Vagina (tissue), 2 donors: ENCODE measurements at regions not wholly inside any gene's neighbourhood (a gene's known extent, or its start where the extent isn't known, plus 50 kb on each side); places are given as distances from the start of the nearest gene placed in this dataset.

Source experiments
- DNase-seq, 2 donors: peaks; one replicate each; pipeline ENCODE4 v3.0.0-alpha.2; 2017; ENCODE audit errors: extremely low spot score in 2 of 2
- H3K27ac ChIP-seq: fragments of 200-600 bp; sonication (generic); one replicate; pipeline ENCODE4 v1.5.1; 2019
- H3K27me3 ChIP-seq: fragments of 200-600 bp; sonication (generic); one replicate; pipeline ENCODE4 v1.5.1; 2019
- H3K36me3 ChIP-seq, 2 donors: fragments of 200-600 bp; sonication (generic); one replicate each; pipeline ENCODE4 v1.5.1; 2017 to 2019
- H3K4me1 ChIP-seq: fragments of 200-600 bp; sonication (generic); one replicate; pipeline ENCODE4 v1.5.1; 2019
- H3K4me3 ChIP-seq, 2 donors: fragments of 200-600 bp; sonication (generic); 1 replicate in 1 of 2; 2 replicates in 1 of 2; pipeline ENCODE4 v1.5.1; 2016 to 2019
- H3K9me3 ChIP-seq: fragments of 200-600 bp; sonication (generic); one replicate; pipeline ENCODE4 v1.5.1; 2019
- POLR2A ChIP-seq, 2 donors: fragments of 450-650 bp; IDR thresholded peaks; one replicate each; pipeline ENCODE4 v1.6.1; 2017; ENCODE audit warnings: antibody characterized with exemption in 2 of 2, mild to moderate bottlenecking in 2 of 2, moderate library complexity in 2 of 2
- POLR2AphosphoS5 ChIP-seq, 2 donors: sonication (generic); formaldehyde crosslinking; IDR thresholded peaks; one replicate each; pipeline ENCODE4 v1.9.0; 2017; ENCODE audit warnings: antibody characterized with exemption in 2 of 2, mild to moderate bottlenecking in 2 of 2, low read depth in 1 of 2; ENCODE audit not compliant: insufficient read depth in 1 of 2
- intact Hi-C: fragments of 100-400 bp; cut with DNase I; formaldehyde crosslinking; loops from one replicate; pipeline ENCODE4 v1.15.1; 2023
- TF ChIP-seq, protein P1 (sequence below), 3 experiments: fragments of 450-650 bp in 2 of 3; fragments of 200-600 bp in 1 of 3; sonication (generic) in 1 of 3; IDR thresholded peaks; one replicate each; pipeline ENCODE4 v1.5.1; 2017 to 2019; ENCODE audit warnings: antibody characterized with exemption in 3 of 3, mild to moderate bottlenecking in 2 of 3, moderate library complexity in 2 of 3

- intact Hi-C loops: no loop called here
- no peaks in the 10 kb centered on the region for H3K36me3 ChIP-seq
- H3K27me3 ChIP-seq: no peaks in the 10 kb centered on the region
- H3K4me3 ChIP-seq: no peak overlapping the region
- no peaks in the 10 kb centered on the region for H3K4me1 ChIP-seq
- no peak for DNase-seq
- TF ChIP-seq, protein P1, sequence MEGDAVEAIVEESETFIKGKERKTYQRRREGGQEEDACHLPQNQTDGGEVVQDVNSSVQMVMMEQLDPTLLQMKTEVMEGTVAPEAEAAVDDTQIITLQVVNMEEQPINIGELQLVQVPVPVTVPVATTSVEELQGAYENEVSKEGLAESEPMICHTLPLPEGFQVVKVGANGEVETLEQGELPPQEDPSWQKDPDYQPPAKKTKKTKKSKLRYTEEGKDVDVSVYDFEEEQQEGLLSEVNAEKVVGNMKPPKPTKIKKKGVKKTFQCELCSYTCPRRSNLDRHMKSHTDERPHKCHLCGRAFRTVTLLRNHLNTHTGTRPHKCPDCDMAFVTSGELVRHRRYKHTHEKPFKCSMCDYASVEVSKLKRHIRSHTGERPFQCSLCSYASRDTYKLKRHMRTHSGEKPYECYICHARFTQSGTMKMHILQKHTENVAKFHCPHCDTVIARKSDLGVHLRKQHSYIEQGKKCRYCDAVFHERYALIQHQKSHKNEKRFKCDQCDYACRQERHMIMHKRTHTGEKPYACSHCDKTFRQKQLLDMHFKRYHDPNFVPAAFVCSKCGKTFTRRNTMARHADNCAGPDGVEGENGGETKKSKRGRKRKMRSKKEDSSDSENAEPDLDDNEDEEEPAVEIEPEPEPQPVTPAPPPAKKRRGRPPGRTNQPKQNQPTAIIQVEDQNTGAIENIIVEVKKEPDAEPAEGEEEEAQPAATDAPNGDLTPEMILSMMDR (IDR thresholded peaks at IDR 0.05): no peak
- TF ChIP-seq POLR2A (IDR thresholded peaks at IDR 0.05) (no peak), POLR2AphosphoS5 (IDR thresholded peaks at IDR 0.05; ENCODE audit: insufficient read depth in 1 of 2, low read depth in 1 of 2) (no peak)
- H3K9me3 ChIP-seq: no peaks in the 10 kb centered on the region
- H3K27ac ChIP-seq: no peak overlapping the region
Observed at GRCh38 chr14:86997271-86997670, 995.7 kb downstream of the GALC start.

DNA sequence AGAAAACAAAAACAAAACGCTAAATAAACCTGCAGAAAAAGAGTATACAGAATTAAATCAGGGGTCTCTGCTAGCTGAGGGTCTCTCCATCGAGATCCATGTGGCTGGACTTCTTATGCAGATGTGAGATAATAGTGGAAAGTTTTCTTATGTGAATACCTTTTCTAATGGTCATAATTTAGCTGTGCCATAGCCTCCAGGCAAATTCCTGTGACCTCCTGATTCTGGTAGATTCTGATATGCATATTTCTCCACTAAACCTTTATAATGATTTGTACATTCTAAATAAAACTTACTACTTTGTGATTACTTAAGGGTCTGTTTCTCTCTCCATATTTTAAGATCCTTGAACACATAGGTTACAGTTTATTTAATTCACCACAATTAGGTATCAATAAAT, 1002.6 kb downstream of the GALC start:
- no peak overlapping the region for H3K4me3 ChIP-seq
- intact Hi-C loops: no loop called here
- no peaks in the 10 kb centered on the region for H3K27me3 ChIP-seq
- no peaks in the 10 kb centered on the region for H3K36me3 ChIP-seq
- H3K4me1 ChIP-seq: no peaks in the 10 kb centered on the region
- no peaks in the 10 kb centered on the region for H3K9me3 ChIP-seq
- DNase-seq: no peak
- TF ChIP-seq POLR2A (IDR thresholded peaks at IDR 0.05) (no peak), POLR2AphosphoS5 (IDR thresholded peaks at IDR 0.05; ENCODE audit: insufficient read depth in 1 of 2, low read depth in 1 of 2) (no peak)
- TF ChIP-seq, protein P1 (IDR thresholded peaks at IDR 0.05): no peak
- no peak overlapping the region for H3K27ac ChIP-seq

GRCh38 chr14:86989285-86989684, 1003.7 kb downstream of the GALC start:
- DNase-seq: no peak
- no peaks in the 10 kb centered on the region for H3K27me3 ChIP-seq
- no peak overlapping the region for H3K4me3 ChIP-seq
- no peaks in the 10 kb centered on the region for H3K9me3 ChIP-seq
- no peaks in the 10 kb centered on the region for H3K36me3 ChIP-seq
- intact Hi-C loops: no loop called here
- H3K27ac ChIP-seq: no peak overlapping the region
- no peaks in the 10 kb centered on the region for H3K4me1 ChIP-seq
- no peak for TF ChIP-seq POLR2AphosphoS5 (IDR thresholded peaks at IDR 0.05; ENCODE audit: insufficient read depth in 1 of 2, low read depth in 1 of 2)

DNA sequence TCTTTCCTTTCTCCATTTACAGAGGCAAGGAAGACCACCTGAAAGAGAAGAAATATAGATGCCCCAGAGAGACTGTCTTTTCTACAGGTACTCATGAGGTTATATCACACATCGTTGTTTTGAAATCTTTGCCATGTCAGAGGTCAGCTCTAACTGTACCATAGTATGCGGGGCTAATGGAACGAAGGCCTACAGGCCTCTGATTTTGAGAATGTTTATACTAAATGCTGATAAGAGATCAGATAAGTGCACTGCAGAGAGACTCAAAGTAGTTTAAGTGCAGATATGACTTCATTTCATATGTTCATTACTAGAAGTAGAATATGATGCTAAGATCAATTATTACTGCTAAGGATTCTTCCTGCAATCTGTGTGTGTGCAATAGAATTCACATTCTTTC, 1005.0 kb downstream of the GALC start:
- intact Hi-C loops: no loop called here
- TF ChIP-seq, protein P1 (IDR thresholded peaks at IDR 0.05): no peak
- TF ChIP-seq POLR2A (IDR thresholded peaks at IDR 0.05) (no peak), POLR2AphosphoS5 (IDR thresholded peaks at IDR 0.05; ENCODE audit: insufficient read depth in 1 of 2, low read depth in 1 of 2) (no peak)
- Histone ChIP-seq H3K27me3 (no peaks in the 10 kb centered on the region), H3K9me3 (no peaks in the 10 kb centered on the region), H3K4me1 (no peaks in the 10 kb centered on the region), H3K36me3 (no peaks in the 10 kb centered on the region), H3K4me3 (no peak overlapping the region), H3K27ac (no peak overlapping the region)
- DNase-seq: no peak

DNA sequence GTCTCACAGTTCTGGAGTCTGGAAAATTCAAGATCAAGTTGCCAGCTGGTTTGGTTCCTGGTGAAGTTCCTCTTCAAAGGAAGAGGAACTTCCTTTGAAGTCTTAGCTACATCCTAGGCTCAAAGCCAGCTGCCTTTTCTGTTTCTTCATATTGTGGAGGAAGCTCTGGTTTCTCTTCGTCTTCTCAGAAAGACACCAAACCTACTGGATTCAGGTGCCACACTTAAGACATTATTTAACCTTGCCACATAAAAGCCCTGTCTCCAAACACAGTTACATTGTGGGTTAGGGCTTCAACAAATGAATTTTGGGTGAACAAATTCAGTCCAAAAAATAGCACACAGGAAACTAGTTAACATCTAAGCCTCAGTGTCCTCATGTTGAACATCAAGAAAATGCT, 1019.8 kb downstream of the GALC start:
- no peaks in the 10 kb centered on the region for H3K4me1 ChIP-seq
- H3K36me3 ChIP-seq: no peaks in the 10 kb centered on the region
- intact Hi-C loops: no loop called here
- no peaks in the 10 kb centered on the region for H3K27me3 ChIP-seq
- no peaks in the 10 kb centered on the region for H3K9me3 ChIP-seq
- DNase-seq: no peak
- no peak overlapping the region for H3K4me3 ChIP-seq
- no peak overlapping the region for H3K27ac ChIP-seq
- no peak for TF ChIP-seq POLR2A (IDR thresholded peaks at IDR 0.05)

DNA sequence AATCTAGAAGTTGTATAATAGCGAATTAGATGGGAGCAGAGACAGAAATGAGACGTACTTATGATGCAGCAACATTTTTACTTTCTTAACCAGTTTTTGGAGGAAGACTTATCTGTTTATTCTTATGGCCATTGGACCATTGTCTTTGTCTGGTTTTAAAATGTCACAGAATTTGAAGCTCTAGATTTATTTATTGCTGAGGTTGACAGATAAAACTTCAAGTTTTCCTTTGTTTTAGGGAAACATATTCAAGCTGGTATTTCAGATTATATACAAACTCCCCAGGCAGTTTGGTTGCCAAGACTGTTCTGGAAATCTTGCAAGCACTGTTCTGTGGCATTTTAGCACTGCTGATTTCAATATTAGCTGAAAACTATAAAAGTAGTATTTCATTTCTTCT, 1021.7 kb downstream of the GALC start:
- TF ChIP-seq, protein P1 (IDR thresholded peaks at IDR 0.05): no peak
- TF ChIP-seq POLR2A (IDR thresholded peaks at IDR 0.05): no peak
- no peak for TF ChIP-seq POLR2AphosphoS5 (IDR thresholded peaks at IDR 0.05; ENCODE audit: insufficient read depth in 1 of 2, low read depth in 1 of 2)
- Histone ChIP-seq H3K4me1 (no peaks in the 10 kb centered on the region), H3K27ac (no peak overlapping the region), H3K27me3 (no peaks in the 10 kb centered on the region), H3K9me3 (no peaks in the 10 kb centered on the region), H3K4me3 (no peak overlapping the region), H3K36me3 (no peaks in the 10 kb centered on the region)
- DNase-seq: no peak
- intact Hi-C loops: no loop called here
